NCI-H446 treated with DMSO at 0.1 percent for 48 hours (cell line): ENCODE measurements at regions not wholly inside any gene's neighbourhood (a gene's known extent, or its start where the extent isn't known, plus 50 kb on each side); places are given as distances from the start of the nearest gene placed in this dataset.
"Not testable (repeated sequence)": the region's sequence is repeated elsewhere in the genome, so short reads cannot be mapped to it uniquely, and the experiment has no call there.

Experiments
- DNase-seq: peaks from one replicate; lab custom pipeline; 2025; lab: John Stamatoyannopoulos, UW

GRCh38 chr6:6946206-6947155 lies 161.3 kb upstream of the RREB1 start:
- no peak for DNase-seq

- DNase-seq: no peak
Observed at GRCh38 chr6:6950373-6951145, 157.2 kb upstream of the RREB1 start.

- DNase-seq: no peak
Observed at GRCh38 chr6:6951355-6951754, 156.4 kb upstream of the RREB1 start.

GRCh38 chr6:6952484-6952883 lies 155.3 kb upstream of the RREB1 start:
- DNase-seq: no peak

GRCh38 chr6:6952927-6953326 lies 154.8 kb upstream of the RREB1 start:
- DNase-seq: not testable (repeated sequence)

- no peak for DNase-seq
Observed at GRCh38 chr6:6960571-6961251, 147.1 kb upstream of the RREB1 start.

- DNase-seq: no peak
Observed at GRCh38 chr6:6962086-6962485, 145.7 kb upstream of the RREB1 start.

- no peak for DNase-seq
Observed at GRCh38 chr6:6962699-6963098, 145.1 kb upstream of the RREB1 start.

GRCh38 chr6:6963390-6963789 lies 144.4 kb upstream of the RREB1 start:
- DNase-seq: not testable (repeated sequence)

- DNase-seq: no peak
Observed at GRCh38 chr6:6964675-6965074, 143.1 kb upstream of the RREB1 start.

- DNase-seq: no peak
Observed at GRCh38 chr6:6966127-6966526, 141.6 kb upstream of the RREB1 start.

GRCh38 chr6:6966569-6966968 lies 141.2 kb upstream of the RREB1 start:
- DNase-seq: no peak

- DNase-seq: no peak
Observed at GRCh38 chr6:6968357-6968730, 139.4 kb upstream of the RREB1 start.

- no peak for DNase-seq
Observed at GRCh38 chr6:6968731-6969552, 138.8 kb upstream of the RREB1 start.

- no peak for DNase-seq
Observed at GRCh38 chr6:6969761-6970223, 138.0 kb upstream of the RREB1 start.

- no peak for DNase-seq
Observed at GRCh38 chr6:6970851-6971250, 136.9 kb upstream of the RREB1 start.

GRCh38 chr6:6971369-6971768 lies 136.4 kb upstream of the RREB1 start:
- no peak for DNase-seq

GRCh38 chr6:6972456-6972855 lies 135.3 kb upstream of the RREB1 start:
- DNase-seq: no peak

GRCh38 chr6:6973721-6974120 lies 134.0 kb upstream of the RREB1 start:
- DNase-seq: no peak

GRCh38 chr6:6975459-6976111 lies 132.2 kb upstream of the RREB1 start:
- no peak for DNase-seq

GRCh38 chr6:6976193-6976592 lies 131.6 kb upstream of the RREB1 start:
- DNase-seq: no peak
